Activated naive CD4-positive, alpha-beta T cell treated with anti-CD3 and anti-CD28 coated beads for 36 hours (primary cell): ENCODE measurements at regions not wholly inside any gene's neighbourhood (a gene's known extent, or its start where the extent isn't known, plus 50 kb on each side); places are given as distances from the start of the nearest gene placed in this dataset.
A peak's percentile ranks its signal among the peaks of the same experiment; 100 is the strongest.

Experiments
- CTCF ChIA-PET: fragments of 350-600 bp; sonication (Branson Sonifier 250); formaldehyde crosslinking; loops from one replicate; lab custom pipeline; 2021; ENCODE audit warnings: antibody characterized with exemption; lab: Charles Lee
- DNase-seq: peaks from one replicate; pipeline ENCODE4 v3.0.0-alpha.2; 2020
- H3K27ac Mint-ChIP-seq: one replicate; pipeline ENCODE4 v1.8.0; 2021; ENCODE audit warnings: mild to moderate bottlenecking, mixed read lengths
- H3K27me3 Mint-ChIP-seq: one replicate; pipeline ENCODE4 v1.8.0; 2021; ENCODE audit warnings: low read depth, mixed read lengths
- H3K36me3 Mint-ChIP-seq: one replicate; pipeline ENCODE4 v1.8.0; 2021; ENCODE audit warnings: low read depth, mixed read lengths
- H3K4me1 Mint-ChIP-seq: one replicate; pipeline ENCODE4 v1.8.0; 2021; ENCODE audit warnings: low read depth, mixed read lengths
- H3K4me3 Mint-ChIP-seq: one replicate; pipeline ENCODE4 v1.8.0; 2021; ENCODE audit warnings: mild to moderate bottlenecking, moderate library complexity, mixed read lengths
- H3K9me3 Mint-ChIP-seq: one replicate; pipeline ENCODE4 v1.8.0; 2021; ENCODE audit warnings: mixed read lengths
- intact Hi-C: fragments of 100-400 bp; cut with micrococcal nuclease; formaldehyde crosslinking; loops from one replicate; pipeline ENCODE4 v1.15.1; 2023

DNA sequence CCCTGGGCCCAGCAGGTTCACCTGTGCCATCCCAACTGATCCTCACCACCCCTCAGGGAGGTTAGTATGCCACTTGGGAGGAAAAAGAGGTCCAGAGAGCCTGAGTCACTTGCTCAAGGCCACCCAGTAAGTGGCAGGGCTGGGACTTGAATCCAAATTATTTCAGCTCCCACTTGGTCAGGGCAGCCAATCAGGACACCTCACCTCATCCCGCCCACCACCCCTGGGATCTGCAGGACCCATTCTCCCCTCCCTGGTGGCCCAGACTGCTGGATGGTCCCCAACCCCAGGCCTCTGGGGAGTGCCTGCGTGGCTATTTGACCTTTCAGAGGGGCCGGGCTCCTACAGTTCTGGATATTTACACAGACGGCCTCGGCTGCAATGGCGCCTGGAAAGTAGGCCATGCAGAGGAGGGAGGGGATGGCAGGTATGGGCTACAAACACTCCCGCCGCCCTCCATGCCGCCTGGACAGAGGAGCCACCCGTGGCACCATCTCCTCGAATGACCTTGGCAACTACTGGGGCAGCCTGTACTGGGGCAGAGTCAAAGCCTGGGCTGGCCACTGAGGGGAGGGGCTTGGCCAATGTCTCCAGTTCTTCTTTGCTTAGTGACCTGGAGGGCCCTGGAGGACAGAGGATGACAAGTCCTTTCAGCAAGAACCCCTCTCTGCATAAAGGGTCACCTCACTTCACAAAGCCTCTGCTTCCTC is 153.6 kb upstream of the LINGO1 start:
- Mint-ChIP-seq H3K4me1 (no peaks in the 10 kb centered on the region), H3K36me3 (no peaks in the 10 kb centered on the region), H3K9me3 (no peaks in the 10 kb centered on the region), H3K27ac (no peak overlapping the region), H3K27me3 (peaks cover 5% of the 10 kb centered on the region), H3K4me3 (no peak overlapping the region)
- intact Hi-C loops = no loop called here
- CTCF ChIA-PET = no interaction called here
- DNase-seq = no peak

DNA sequence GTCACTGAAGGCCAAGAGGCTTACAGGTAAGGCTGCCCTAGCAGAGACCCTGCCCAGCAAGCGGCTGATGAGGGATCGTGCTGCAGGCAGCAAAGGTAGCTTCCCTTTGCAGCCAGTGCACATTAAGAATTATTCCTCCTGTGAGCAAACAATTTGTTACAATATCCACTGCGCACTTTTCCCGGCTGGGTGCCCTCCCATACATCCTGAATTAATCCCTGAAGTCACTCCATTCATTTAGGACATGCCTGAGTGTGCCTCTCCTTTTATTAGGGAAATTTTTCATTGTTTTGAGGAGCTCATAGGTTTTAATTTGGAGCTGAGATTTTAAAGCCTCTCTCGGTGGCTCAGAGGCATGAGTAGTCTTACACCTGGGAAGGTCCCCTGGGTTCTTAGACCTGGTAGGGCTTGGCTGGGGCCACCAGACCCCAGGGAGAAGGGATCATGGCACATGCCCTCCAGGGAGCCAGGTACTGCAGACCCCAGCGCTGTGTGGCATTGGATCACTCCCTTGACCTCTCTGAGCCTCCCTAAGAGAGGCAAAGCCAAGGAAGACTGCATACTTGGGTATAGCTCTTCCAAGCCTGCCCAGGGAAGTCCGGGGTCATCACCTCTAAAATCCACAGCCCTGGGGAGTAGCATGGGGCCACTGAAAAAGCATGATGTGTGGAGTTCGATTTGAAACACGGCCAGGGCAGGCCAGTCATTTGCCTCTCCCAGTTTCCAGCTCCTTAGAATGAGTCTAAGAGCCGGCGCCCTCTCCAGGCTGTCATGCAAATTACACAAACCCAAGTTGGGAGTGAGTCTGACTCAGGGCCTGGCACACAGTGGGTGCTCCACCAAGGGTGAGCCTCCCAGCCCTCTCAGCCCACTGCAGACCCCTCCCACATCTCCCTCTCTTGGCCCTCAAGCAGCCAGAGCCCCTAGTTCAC is 151.9 kb upstream of the LINGO1 start:
- Mint-ChIP-seq H3K27ac (no peak overlapping the region), H3K27me3 (peaks cover 5% of the 10 kb centered on the region), H3K9me3 (peaks cover 5% of the 10 kb centered on the region), H3K4me3 (no peak overlapping the region), H3K36me3 (no peaks in the 10 kb centered on the region), H3K4me1 (no peaks in the 10 kb centered on the region)
- DNase-seq = peak; percentile 63
- intact Hi-C loops = loop anchor here (1.0 kb wide), 1 partner anchor 150 kb away; no protein-coding TSS in a partner anchor
- CTCF ChIA-PET = interaction anchor here (0.5 to 1.9 kb wide), 6 partner anchors 13 to 1385 kb away, joined by 3 to 9 read pairs (median 4); partner anchors contain the start of gene LINGO1

DNA sequence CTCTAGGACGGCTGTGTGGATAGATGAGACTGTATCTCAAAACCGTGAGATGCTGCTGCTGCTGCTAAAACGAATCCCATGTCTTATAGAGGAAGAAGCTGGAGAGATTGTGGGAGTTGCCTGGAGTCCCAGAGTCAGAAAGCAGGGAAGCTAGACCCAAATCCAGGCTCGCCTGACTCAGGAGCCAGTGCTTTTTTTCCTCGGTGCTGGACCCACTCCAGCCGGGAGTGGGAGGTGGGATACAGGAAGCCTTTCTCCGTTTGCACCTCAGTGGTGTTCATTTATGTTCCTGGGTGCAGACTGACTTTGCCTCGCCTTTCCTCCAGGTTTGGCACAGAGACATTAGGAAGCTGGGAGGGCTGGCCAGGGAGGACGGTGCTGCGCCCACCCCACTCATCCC is 150.9 kb upstream of the LINGO1 start:
- H3K27me3 Mint-ChIP-seq = peaks cover 5% of the 10 kb centered on the region
- H3K4me1 Mint-ChIP-seq = no peaks in the 10 kb centered on the region
- H3K27ac Mint-ChIP-seq = no peak overlapping the region
- no peak for DNase-seq
- H3K36me3 Mint-ChIP-seq = no peaks in the 10 kb centered on the region
- CTCF ChIA-PET = interaction anchor here (0.8 to 1.9 kb wide), 2 partner anchors 127 to 150 kb away, joined by 3 to 9 read pairs; partner anchors contain the start of gene LINGO1
- intact Hi-C loops = no loop called here
- H3K4me3 Mint-ChIP-seq = no peak overlapping the region
- peaks cover 5% of the 10 kb centered on the region for H3K9me3 Mint-ChIP-seq

DNA sequence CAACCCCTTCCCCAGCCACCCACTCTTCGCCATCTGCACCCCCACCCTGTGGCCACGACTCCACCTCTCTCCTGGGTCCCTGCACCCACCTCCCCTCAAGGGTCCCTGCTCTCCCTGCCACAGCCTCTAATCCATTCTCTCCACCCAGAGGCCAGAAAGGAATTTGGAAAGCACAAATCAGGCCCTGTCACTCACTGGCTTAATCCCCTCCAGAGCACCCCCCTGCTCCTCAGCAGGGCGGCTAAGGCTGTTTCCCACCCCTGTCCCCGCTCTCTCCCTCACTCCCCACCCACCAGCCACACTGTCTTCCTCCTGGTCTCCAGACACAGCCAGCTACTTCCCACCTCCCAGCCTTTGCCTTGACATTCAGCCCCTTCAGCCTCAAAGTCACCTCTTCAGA is 150.0 kb upstream of the LINGO1 start:
- H3K27me3 Mint-ChIP-seq = peaks cover 5% of the 10 kb centered on the region
- no peak for DNase-seq
- no peaks in the 10 kb centered on the region for H3K36me3 Mint-ChIP-seq
- H3K4me3 Mint-ChIP-seq = no peak overlapping the region
- H3K27ac Mint-ChIP-seq = no peak overlapping the region
- CTCF ChIA-PET = no interaction called here
- peaks cover 5% of the 10 kb centered on the region for H3K9me3 Mint-ChIP-seq
- intact Hi-C loops = no loop called here
- H3K4me1 Mint-ChIP-seq = no peaks in the 10 kb centered on the region

DNA sequence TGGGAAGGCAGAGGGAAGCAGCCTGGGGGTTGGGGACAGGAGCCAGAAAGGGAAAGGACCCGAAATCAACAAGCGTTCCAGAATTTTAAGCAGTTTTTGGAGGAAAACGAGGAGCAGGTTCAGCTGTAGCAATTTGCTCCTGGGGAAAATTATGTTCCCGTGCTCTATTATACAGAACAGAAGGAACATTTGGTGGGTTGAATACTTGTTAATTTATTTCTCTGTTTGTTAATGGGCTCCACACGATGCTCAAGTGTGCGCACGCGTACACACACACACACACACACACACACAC is 149.2 kb upstream of the LINGO1 start:
- no peaks in the 10 kb centered on the region for H3K36me3 Mint-ChIP-seq
- H3K27ac Mint-ChIP-seq = no peak overlapping the region
- peaks cover 5% of the 10 kb centered on the region for H3K9me3 Mint-ChIP-seq
- no peak for DNase-seq
- CTCF ChIA-PET = no interaction called here
- H3K27me3 Mint-ChIP-seq = peaks cover 5% of the 10 kb centered on the region
- no peak overlapping the region for H3K4me3 Mint-ChIP-seq
- intact Hi-C loops = no loop called here
- H3K4me1 Mint-ChIP-seq = no peaks in the 10 kb centered on the region

DNA sequence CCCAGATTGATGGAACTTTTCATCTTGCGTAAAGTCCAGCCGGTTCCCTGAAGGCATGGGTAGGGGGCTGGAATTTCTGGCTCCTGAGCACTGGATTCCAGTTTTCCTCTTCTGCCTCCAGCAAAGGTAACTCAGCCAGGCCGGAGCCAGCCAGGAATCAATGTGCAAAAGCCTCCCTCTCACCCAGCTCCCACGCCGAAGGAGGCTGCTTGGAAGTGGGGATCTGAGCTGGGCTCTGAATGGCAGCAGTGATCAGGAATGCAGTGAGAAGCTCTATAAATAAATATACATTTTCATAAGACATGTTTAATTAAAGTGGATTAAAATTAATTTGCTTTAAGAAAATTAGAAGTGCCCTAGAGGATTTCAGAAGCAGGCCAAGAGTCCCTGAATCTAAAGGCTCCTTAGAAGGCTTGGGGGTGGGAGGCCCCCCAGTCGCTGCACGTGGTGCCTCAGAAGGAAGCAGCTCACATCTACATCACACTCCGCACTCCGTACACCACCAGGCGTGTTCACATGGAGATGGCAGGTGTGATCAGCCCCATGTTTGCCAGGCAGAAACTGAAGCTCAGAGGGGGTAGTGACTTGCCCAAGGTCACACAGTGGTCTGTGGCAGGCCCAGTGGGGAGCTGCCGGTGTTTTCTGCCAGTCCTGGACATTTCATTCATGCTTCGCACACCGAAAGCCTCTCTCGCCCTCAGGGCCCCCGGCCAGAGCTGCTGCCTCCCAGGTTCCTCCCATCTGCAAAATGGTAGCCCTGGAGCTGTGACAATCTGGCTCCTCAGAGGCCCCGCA is 148.6 kb upstream of the LINGO1 start:
- intact Hi-C loops = no loop called here
- no peaks in the 10 kb centered on the region for H3K4me1 Mint-ChIP-seq
- H3K9me3 Mint-ChIP-seq = peaks cover 5% of the 10 kb centered on the region
- no peak overlapping the region for H3K4me3 Mint-ChIP-seq
- DNase-seq = no peak
- H3K27ac Mint-ChIP-seq = no peak overlapping the region
- CTCF ChIA-PET = no interaction called here
- no peaks in the 10 kb centered on the region for H3K36me3 Mint-ChIP-seq
- H3K27me3 Mint-ChIP-seq = peaks cover 5% of the 10 kb centered on the region

DNA sequence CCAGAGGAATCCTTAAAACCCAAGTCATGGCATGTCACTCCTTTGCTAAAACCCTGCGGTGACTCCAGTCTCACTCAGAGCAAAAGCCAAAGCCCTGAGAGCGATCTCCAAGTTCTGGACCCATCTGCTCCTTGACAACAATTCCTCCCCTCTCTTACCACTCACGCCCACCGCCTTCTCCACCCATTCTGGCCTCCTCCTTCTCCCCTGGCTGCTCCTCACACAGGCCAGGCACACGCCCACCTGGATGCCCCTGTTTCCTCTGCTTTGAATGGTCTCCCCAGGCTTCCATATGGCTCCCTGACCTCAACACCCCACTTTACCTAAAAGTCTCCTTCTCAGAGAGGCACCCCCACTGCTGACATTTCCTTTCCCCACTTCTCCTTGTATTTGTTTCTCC is 146.1 kb upstream of the LINGO1 start:
- H3K9me3 Mint-ChIP-seq = peaks cover 5% of the 10 kb centered on the region
- no peaks in the 10 kb centered on the region for H3K36me3 Mint-ChIP-seq
- CTCF ChIA-PET = no interaction called here
- no peak overlapping the region for H3K27ac Mint-ChIP-seq
- H3K4me1 Mint-ChIP-seq = no peaks in the 10 kb centered on the region
- no peak overlapping the region for H3K4me3 Mint-ChIP-seq
- peaks cover 2% of the 10 kb centered on the region for H3K27me3 Mint-ChIP-seq
- intact Hi-C loops = no loop called here
- DNase-seq = no peak

DNA sequence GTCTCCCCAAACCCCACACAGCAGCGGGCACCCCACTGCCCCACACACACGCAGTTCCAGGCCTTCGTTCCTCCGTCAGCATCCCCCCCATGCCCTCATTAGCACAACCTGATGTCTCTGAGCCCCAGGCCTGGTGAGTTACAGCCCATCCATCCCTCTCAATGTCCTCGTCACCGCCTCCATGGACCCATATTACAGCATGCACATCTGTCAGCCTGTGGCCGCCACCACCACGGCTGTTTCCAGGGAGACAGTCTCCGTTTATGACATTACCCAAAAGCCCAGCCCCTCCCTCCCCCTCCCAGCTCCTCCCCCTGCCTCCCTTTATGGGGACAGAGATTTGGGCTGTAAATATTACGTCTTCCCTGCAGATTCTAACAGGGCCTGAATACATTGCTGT is 143.1 kb upstream of the LINGO1 start:
- DNase-seq = no peak
- Mint-ChIP-seq H3K4me1 (no peaks in the 10 kb centered on the region), H3K36me3 (no peaks in the 10 kb centered on the region)

DNA sequence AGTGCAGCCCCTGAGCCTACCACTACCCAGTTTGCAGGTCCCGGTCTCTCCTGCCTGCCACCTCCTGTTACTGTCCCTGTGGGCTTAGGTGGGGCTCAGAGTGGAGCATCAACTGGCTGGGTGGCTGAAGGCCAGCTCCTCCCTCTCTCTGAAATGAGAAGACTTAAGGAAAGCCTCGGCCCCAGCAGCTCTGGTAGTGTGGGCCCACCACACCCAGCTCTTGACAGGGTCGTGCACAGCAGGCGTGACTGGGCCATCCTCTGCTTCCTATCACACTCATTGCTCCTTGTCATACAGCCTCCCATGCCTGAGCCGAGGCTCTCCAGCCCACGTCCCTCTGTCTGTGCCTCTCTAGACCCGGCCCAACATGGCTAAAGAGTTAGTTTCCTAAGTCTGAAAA is 142.7 kb upstream of the LINGO1 start:
- peaks cover under 1% of the 10 kb centered on the region for H3K9me3 Mint-ChIP-seq
- CTCF ChIA-PET = no interaction called here
- no peaks in the 10 kb centered on the region for H3K27me3 Mint-ChIP-seq

More for the DNA sequence above, 143.1 kb upstream of the LINGO1 start:
- intact Hi-C loops = no loop called here
- peaks cover 5% of the 10 kb centered on the region for H3K9me3 Mint-ChIP-seq
- no peaks in the 10 kb centered on the region for H3K27me3 Mint-ChIP-seq
- CTCF ChIA-PET = no interaction called here
- H3K27ac Mint-ChIP-seq = no peak overlapping the region
- H3K4me3 Mint-ChIP-seq = no peak overlapping the region

DNA sequence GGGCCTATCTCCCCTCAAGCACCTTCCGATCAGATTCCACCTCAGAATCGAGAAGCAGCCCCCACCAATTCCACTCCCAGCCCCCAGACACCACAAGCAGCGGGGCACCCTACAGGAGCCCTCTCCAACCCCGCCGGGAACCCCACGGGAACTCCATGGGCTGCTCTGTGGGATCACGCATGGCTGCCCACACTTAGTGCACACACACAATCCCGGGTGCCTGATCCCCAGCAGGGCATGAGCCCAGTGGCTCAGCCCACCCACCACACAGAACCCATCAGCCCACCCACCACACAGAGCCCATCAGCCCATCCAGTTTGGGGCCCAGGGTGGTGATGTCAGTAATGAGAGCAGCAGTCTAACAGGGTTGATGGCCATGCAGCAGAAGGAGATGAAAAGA is 141.6 kb upstream of the LINGO1 start:
- Mint-ChIP-seq H3K4me1 (no peaks in the 10 kb centered on the region), H3K9me3 (no peaks in the 10 kb centered on the region), H3K27me3 (no peaks in the 10 kb centered on the region), H3K27ac (no peak overlapping the region), H3K4me3 (no peak overlapping the region), H3K36me3 (no peaks in the 10 kb centered on the region)
- CTCF ChIA-PET = no interaction called here
- DNase-seq = no peak
- intact Hi-C loops = no loop called here

More for the DNA sequence above, 142.7 kb upstream of the LINGO1 start:
- no peak overlapping the region for H3K27ac Mint-ChIP-seq
- H3K4me3 Mint-ChIP-seq = no peak overlapping the region
- DNase-seq = no peak
- intact Hi-C loops = no loop called here
- H3K36me3 Mint-ChIP-seq = no peaks in the 10 kb centered on the region
- no peaks in the 10 kb centered on the region for H3K4me1 Mint-ChIP-seq

DNA sequence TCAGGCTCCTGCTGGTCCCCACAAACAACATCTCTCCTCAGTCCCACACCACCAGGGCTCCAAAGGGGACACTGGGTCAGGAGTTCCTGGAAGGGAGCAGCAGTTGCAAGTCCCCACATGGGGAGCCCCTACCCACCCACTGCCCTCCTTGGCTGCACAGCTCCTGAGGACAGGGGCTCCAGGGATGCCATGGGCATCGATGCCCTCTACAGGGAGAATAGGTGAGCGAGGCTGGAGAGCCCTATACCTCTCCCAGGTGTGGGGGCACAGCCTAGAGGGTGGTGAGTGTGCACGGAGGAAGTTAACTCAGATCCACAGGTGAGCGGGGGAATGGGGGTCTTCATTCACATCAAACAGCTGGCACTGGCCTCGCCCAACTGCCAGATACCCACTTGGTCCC is 141.2 kb upstream of the LINGO1 start:
- Mint-ChIP-seq H3K36me3 (no peaks in the 10 kb centered on the region), H3K4me1 (no peaks in the 10 kb centered on the region), H3K9me3 (no peaks in the 10 kb centered on the region), H3K4me3 (no peak overlapping the region), H3K27me3 (no peaks in the 10 kb centered on the region), H3K27ac (no peak overlapping the region)
- DNase-seq = no peak
- intact Hi-C loops = no loop called here
- CTCF ChIA-PET = no interaction called here

DNA sequence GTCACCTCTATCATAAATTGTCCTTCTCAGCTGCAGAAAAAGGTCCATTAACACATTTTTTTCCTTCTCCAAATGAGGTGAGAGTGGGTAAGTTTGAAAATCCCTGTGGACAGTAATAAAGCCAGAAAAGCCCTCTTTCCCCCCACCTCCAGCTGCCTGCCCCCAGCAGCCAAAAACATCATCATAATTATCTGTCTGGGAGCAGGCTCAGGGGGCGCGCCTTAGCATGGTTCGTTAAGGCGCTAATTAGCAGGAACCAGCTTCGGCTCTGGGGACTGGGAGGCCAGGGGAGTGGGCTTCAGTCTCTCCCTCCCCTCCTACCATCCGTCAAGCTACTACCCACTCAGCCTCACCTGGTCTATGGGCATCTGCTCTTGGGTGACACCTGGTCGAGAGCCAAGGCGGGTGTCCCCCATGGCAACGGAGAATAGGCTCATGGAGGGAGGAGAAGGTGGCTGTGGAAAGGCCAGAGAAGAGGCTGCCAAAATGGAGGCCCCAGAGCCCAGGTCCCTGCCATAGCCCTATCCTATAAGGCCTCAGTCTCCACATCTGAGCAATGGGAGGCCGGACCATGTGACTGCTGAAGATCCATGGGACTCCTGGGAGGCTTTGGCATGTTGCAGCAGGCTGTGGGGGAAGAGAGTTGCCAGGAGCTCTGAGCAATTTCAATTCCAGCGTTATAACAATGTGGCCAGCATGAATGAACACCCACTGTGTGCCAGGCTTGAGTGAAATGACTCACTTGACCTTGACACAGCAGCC is 140.1 kb upstream of the LINGO1 start:
- H3K4me1 Mint-ChIP-seq = no peaks in the 10 kb centered on the region
- H3K27me3 Mint-ChIP-seq = no peaks in the 10 kb centered on the region
- no peaks in the 10 kb centered on the region for H3K9me3 Mint-ChIP-seq
- H3K27ac Mint-ChIP-seq = no peak overlapping the region
- DNase-seq = no peak
- intact Hi-C loops = no loop called here
- no peaks in the 10 kb centered on the region for H3K36me3 Mint-ChIP-seq
- CTCF ChIA-PET = no interaction called here
- H3K4me3 Mint-ChIP-seq = no peak overlapping the region
